Breast epithelium (tissue), 3 donors: ENCODE measurements at regions not wholly inside any gene's neighbourhood (a gene's known extent, or its start where the extent isn't known, plus 50 kb on each side); places are given as distances from the start of the nearest gene placed in this dataset.

Source experiments
- POLR2AphosphoS5 ChIP-seq, 3 donors: sonication (generic); formaldehyde crosslinking; IDR thresholded peaks; one replicate each; pipeline ENCODE4 v1.6.1; 2017; ENCODE audit warnings: antibody characterized with exemption in 3 of 3
- TF ChIP-seq, protein P1 (sequence below), 3 donors: fragments of 450-650 bp; IDR thresholded peaks; one replicate each; pipeline ENCODE4 v1.5.1; 2016 to 2017; ENCODE audit warnings: antibody characterized with exemption in 3 of 3, mild to moderate bottlenecking in 3 of 3, moderate library complexity in 3 of 3

DNA sequence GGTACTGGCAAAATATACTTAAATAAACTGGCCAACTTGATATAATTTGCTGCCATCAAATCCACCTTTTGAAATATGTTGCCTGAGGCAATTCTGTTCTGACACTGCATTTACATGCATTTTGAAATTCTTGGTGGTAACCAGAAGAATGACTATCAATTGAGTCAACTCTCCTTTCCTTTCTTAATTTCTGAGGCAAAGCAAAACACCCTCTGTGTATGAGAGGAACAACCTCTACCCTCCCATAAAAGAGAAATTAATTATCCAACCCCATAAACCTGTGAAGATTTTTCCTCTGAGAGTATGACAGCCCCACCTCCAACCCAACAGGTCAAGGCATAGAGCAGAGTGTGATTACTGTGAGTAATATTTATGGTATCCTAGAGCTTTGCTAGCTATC, 286.8 kb downstream of the NR2F1-AS1 start:
- TF ChIP-seq POLR2AphosphoS5 (IDR thresholded peaks at IDR 0.05): no peak
- TF ChIP-seq, protein P1, sequence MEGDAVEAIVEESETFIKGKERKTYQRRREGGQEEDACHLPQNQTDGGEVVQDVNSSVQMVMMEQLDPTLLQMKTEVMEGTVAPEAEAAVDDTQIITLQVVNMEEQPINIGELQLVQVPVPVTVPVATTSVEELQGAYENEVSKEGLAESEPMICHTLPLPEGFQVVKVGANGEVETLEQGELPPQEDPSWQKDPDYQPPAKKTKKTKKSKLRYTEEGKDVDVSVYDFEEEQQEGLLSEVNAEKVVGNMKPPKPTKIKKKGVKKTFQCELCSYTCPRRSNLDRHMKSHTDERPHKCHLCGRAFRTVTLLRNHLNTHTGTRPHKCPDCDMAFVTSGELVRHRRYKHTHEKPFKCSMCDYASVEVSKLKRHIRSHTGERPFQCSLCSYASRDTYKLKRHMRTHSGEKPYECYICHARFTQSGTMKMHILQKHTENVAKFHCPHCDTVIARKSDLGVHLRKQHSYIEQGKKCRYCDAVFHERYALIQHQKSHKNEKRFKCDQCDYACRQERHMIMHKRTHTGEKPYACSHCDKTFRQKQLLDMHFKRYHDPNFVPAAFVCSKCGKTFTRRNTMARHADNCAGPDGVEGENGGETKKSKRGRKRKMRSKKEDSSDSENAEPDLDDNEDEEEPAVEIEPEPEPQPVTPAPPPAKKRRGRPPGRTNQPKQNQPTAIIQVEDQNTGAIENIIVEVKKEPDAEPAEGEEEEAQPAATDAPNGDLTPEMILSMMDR (IDR thresholded peaks at IDR 0.05): no peak
